Panc1 (cell line): ENCODE measurements at regions not wholly inside any gene's neighbourhood (a gene's known extent, or its start where the extent isn't known, plus 50 kb on each side); places are given as distances from the start of the nearest gene placed in this dataset.

Experiments used
- ATAC-seq: fragments of 200-7000 bp; cut with Tn5 transposase; 2 replicates; pipeline ENCODE4 v1.9.1; 2020; ENCODE audit warnings: mild to moderate bottlenecking, moderate library complexity
- BruUV-seq: library from RNA; stranded (reverse); fragments of 400-500 nt; replicated peaks from 2 replicates; lab custom pipeline; 2021; lab: Mats Ljungman, UMichigan
- CTCF ChIA-PET: fragments of 300-600 bp; sonication (Branson Sonifier 250); formaldehyde crosslinking; loops from one replicate; lab custom pipeline; 2022; ENCODE audit warnings: antibody characterized with exemption; lab: Charles Lee
- POLR2A ChIA-PET: fragments of 300-600 bp; sonication (Branson Sonifier 250); formaldehyde crosslinking; loops from one replicate; lab custom pipeline; 2022; ENCODE audit warnings: antibody characterized with exemption; lab: Charles Lee
- DNase-seq: peaks from one replicate; pipeline ENCODE4 v3.0.0-alpha.2; 2010; ENCODE audit warnings: low read depth, low spot score
- H3K27ac ChIP-seq: 2 replicates; pipeline ENCODE4 v1.5.1; 2011; ENCODE audit warnings: mild to moderate bottlenecking, low read length, inconsistent platforms
- H3K27me3 ChIP-seq: fragments of 200-500 bp; sonication (Bioruptor generic); 2 replicates; pipeline ENCODE4 v1.6.0; 2014; ENCODE audit warnings: low read length, inconsistent platforms; ENCODE audit not compliant: control insufficient read depth, insufficient read depth
- H3K36me3 ChIP-seq: fragments of 200-500 bp; sonication (Bioruptor generic); 2 replicates; pipeline ENCODE4 v1.5.1; 2014; ENCODE audit warnings: inconsistent platforms, mild to moderate bottlenecking, low read length, moderate library complexity; ENCODE audit not compliant: control insufficient read depth, insufficient read depth
- H3K4me1 ChIP-seq: 2 replicates; pipeline ENCODE4 v1.5.1; 2011; ENCODE audit warnings: inconsistent platforms, mild to moderate bottlenecking, low read length, moderate library complexity; ENCODE audit not compliant: control insufficient read depth, insufficient read depth
- H3K4me3 ChIP-seq, 2 experiments: 2 replicates each; pipeline ENCODE4 v1.5.1; 2011 to 2012; ENCODE audit warnings: low read depth in 2 of 2, low read length in 2 of 2, mild to moderate bottlenecking in 2 of 2, inconsistent platforms in 1 of 2, moderate library complexity in 1 of 2
- H3K9me3 ChIP-seq: fragments of 200-500 bp; sonication (Bioruptor generic); 2 replicates; pipeline ENCODE4 v1.5.1; 2014; ENCODE audit warnings: low read depth, mild to moderate bottlenecking, inconsistent platforms, low read length, moderate library complexity; ENCODE audit not compliant: control insufficient read depth, insufficient read depth
- POLR2AphosphoS5 ChIP-seq: IDR thresholded peaks from 2 replicates; pipeline ENCODE4 v1.6.1; 2012; ENCODE audit warnings: mild to moderate bottlenecking, low read depth, low read length, moderate library complexity
- SIN3A ChIP-seq: IDR thresholded peaks from 2 replicates; pipeline ENCODE4 v1.6.1; 2012; ENCODE audit warnings: low read depth, mild to moderate bottlenecking, low read length, moderate library complexity, borderline replicate concordance; ENCODE audit not compliant: insufficient read depth
- TCF7L2 ChIP-seq: IDR thresholded peaks from 2 replicates; pipeline ENCODE4 v1.6.1; 2011; ENCODE audit warnings: mild to moderate bottlenecking, low read depth, low read length, inconsistent platforms
- in situ Hi-C: cut with HindIII; loops from 2 replicates; pipeline ENCODE4 v1.10.0; 2016; ENCODE audit warnings: low sequenced_read_pairs, low pct_unique_long_range_greater_than_20kb
- intact Hi-C: fragments of 100-400 bp; cut with micrococcal nuclease; formaldehyde crosslinking; loops from one replicate; pipeline ENCODE4 v1.10.0; 2022; ENCODE audit not compliant: unreplicated experiment
- TF ChIP-seq, protein P1 (sequence below): fragments of 450-650 bp; IDR thresholded peaks from 2 replicates; pipeline ENCODE4 v1.5.1; 2017; ENCODE audit warnings: mild to moderate bottlenecking
- TF ChIP-seq, protein P2 (sequence below), 2 experiments: IDR thresholded peaks; 2 replicates each; pipeline ENCODE4 v1.6.1; 2011 to 2012; ENCODE audit warnings: low read depth in 2 of 2, control low read depth in 1 of 2, low read length in 1 of 2, mild to moderate bottlenecking in 1 of 2, moderate library complexity in 1 of 2; ENCODE audit not compliant: insufficient read depth in 1 of 2

GRCh38 chr14:89474464-89474863 is 57.4 kb upstream of the FOXN3 start:
- no peak overlapping the region for H3K4me3 ChIP-seq
- no peaks in the 10 kb centered on the region for H3K27me3 ChIP-seq
- intact Hi-C loops (no loop called here), in situ Hi-C loops (no loop called here)
- CTCF ChIA-PET, result no interaction called here
- no TSS peak for BruUV-seq
- H3K27ac ChIP-seq, result no peak overlapping the region
- no peaks in the 10 kb centered on the region for H3K9me3 ChIP-seq
- no peaks in the 10 kb centered on the region for H3K4me1 ChIP-seq
- POLR2A ChIA-PET, result no interaction called here
- H3K36me3 ChIP-seq, result no peaks in the 10 kb centered on the region
- no peak for DNase-seq
- TF ChIP-seq, protein P1, sequence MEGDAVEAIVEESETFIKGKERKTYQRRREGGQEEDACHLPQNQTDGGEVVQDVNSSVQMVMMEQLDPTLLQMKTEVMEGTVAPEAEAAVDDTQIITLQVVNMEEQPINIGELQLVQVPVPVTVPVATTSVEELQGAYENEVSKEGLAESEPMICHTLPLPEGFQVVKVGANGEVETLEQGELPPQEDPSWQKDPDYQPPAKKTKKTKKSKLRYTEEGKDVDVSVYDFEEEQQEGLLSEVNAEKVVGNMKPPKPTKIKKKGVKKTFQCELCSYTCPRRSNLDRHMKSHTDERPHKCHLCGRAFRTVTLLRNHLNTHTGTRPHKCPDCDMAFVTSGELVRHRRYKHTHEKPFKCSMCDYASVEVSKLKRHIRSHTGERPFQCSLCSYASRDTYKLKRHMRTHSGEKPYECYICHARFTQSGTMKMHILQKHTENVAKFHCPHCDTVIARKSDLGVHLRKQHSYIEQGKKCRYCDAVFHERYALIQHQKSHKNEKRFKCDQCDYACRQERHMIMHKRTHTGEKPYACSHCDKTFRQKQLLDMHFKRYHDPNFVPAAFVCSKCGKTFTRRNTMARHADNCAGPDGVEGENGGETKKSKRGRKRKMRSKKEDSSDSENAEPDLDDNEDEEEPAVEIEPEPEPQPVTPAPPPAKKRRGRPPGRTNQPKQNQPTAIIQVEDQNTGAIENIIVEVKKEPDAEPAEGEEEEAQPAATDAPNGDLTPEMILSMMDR, result no peak
- TF ChIP-seq SIN3A (no peak), POLR2AphosphoS5 (no peak), TCF7L2 (no peak)
- TF ChIP-seq, protein P2, sequence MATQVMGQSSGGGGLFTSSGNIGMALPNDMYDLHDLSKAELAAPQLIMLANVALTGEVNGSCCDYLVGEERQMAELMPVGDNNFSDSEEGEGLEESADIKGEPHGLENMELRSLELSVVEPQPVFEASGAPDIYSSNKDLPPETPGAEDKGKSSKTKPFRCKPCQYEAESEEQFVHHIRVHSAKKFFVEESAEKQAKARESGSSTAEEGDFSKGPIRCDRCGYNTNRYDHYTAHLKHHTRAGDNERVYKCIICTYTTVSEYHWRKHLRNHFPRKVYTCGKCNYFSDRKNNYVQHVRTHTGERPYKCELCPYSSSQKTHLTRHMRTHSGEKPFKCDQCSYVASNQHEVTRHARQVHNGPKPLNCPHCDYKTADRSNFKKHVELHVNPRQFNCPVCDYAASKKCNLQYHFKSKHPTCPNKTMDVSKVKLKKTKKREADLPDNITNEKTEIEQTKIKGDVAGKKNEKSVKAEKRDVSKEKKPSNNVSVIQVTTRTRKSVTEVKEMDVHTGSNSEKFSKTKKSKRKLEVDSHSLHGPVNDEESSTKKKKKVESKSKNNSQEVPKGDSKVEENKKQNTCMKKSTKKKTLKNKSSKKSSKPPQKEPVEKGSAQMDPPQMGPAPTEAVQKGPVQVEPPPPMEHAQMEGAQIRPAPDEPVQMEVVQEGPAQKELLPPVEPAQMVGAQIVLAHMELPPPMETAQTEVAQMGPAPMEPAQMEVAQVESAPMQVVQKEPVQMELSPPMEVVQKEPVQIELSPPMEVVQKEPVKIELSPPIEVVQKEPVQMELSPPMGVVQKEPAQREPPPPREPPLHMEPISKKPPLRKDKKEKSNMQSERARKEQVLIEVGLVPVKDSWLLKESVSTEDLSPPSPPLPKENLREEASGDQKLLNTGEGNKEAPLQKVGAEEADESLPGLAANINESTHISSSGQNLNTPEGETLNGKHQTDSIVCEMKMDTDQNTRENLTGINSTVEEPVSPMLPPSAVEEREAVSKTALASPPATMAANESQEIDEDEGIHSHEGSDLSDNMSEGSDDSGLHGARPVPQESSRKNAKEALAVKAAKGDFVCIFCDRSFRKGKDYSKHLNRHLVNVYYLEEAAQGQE (IDR thresholded peaks at IDR 0.05; ENCODE audit: insufficient read depth in 1 of 2, low read depth in 2 of 2, low read length in 1 of 2), result no peak
- no peak for ATAC-seq

- BruUV-seq, result no TSS peak
- CTCF ChIA-PET, result no interaction called here
- Histone ChIP-seq H3K27me3 (no peaks in the 10 kb centered on the region), H3K27ac (no peak overlapping the region), H3K4me1 (no peaks in the 10 kb centered on the region), H3K9me3 (no peaks in the 10 kb centered on the region), H3K36me3 (no peaks in the 10 kb centered on the region), H3K4me3 (no peak overlapping the region)
- ATAC-seq (no peak), DNase-seq (no peak)
- TF ChIP-seq SIN3A (no peak), TCF7L2 (no peak), POLR2AphosphoS5 (no peak)
- TF ChIP-seq, protein P2 (IDR thresholded peaks at IDR 0.05; ENCODE audit: insufficient read depth in 1 of 2, low read depth in 2 of 2, low read length in 1 of 2), result no peak
- TF ChIP-seq, protein P1, result no peak
- intact Hi-C loops, result no loop called here
- in situ Hi-C loops, result no loop called here
- POLR2A ChIA-PET, result no interaction called here
These were observed 57.0 kb upstream of the FOXN3 start for GRCh38 chr14:89473989-89474388.
